ENCODE measurements at regions not wholly inside any gene's neighbourhood (a gene's known extent, or its start where the extent isn't known, plus 50 kb on each side); places are given as distances from the start of the nearest gene placed in this dataset.

GRCh38 chr18:11286431-11286830 lies 137.1 kb upstream of the PIEZO2 start:
- no peak overlapping the region for H3K4me3 ChIP-seq (ENCODE audit: low read depth, low read length)
- CTCF ChIA-PET, result interaction anchor here (1.2 kb wide), 1 partner anchor 266 kb away, joined by 3 read pairs; no protein-coding TSS in a partner anchor
- POLR2A ChIA-PET, result no interaction called here
- DNase-seq (ENCODE audit: low read depth, low spot score), result no peak
- TF ChIP-seq CTCF (IDR thresholded peaks at IDR 0.05; ENCODE audit: insufficient read depth, low read length, missing control alignments), result no peak

GRCh38 chr18:11284811-11285210 lies 135.4 kb upstream of the PIEZO2 start:
- ChIA-PET CTCF (interaction anchor here (1.2 kb wide), 1 partner anchor 26 kb away, joined by 4 read pairs; no protein-coding TSS in a partner anchor), POLR2A (no interaction called here)
- H3K4me3 ChIP-seq (ENCODE audit: low read depth, low read length), result no peak overlapping the region
- TF ChIP-seq CTCF (IDR thresholded peaks at IDR 0.05; ENCODE audit: insufficient read depth, low read length, missing control alignments), result no peak
- DNase-seq (ENCODE audit: low read depth, low spot score), result no peak

GRCh38 chr18:11284349-11284748 lies 135.0 kb upstream of the PIEZO2 start:
- no peak overlapping the region for H3K4me3 ChIP-seq (ENCODE audit: low read depth, low read length)
- no peak for TF ChIP-seq CTCF (IDR thresholded peaks at IDR 0.05; ENCODE audit: insufficient read depth, low read length, missing control alignments)
- ChIA-PET POLR2A (no interaction called here), CTCF (interaction anchor here (1.2 kb wide), 1 partner anchor 26 kb away, joined by 4 read pairs; no protein-coding TSS in a partner anchor)
- DNase-seq (ENCODE audit: low read depth, low spot score), result no peak

- no peak overlapping the region for H3K4me3 ChIP-seq (ENCODE audit: low read depth, low read length)
- TF ChIP-seq CTCF (IDR thresholded peaks at IDR 0.05; ENCODE audit: insufficient read depth, low read length, missing control alignments), result no peak
- ChIA-PET CTCF (interaction anchor here (1.2 kb wide), 2 partner anchors 27 to 235 kb away, joined by 3 to 4 read pairs; no protein-coding TSS in a partner anchor), POLR2A (no interaction called here)
- no peak for DNase-seq (ENCODE audit: low read depth, low spot score)
Observed at GRCh38 chr18:11283479-11284161, 134.3 kb upstream of the PIEZO2 start.

- POLR2A ChIA-PET, result no interaction called here
- CTCF ChIA-PET, result no interaction called here
- DNase-seq (ENCODE audit: low read depth, low spot score), result no peak
- no peak for TF ChIP-seq CTCF (IDR thresholded peaks at IDR 0.05; ENCODE audit: insufficient read depth, low read length, missing control alignments)
- H3K4me3 ChIP-seq (ENCODE audit: low read depth, low read length), result no peak overlapping the region
Observed at GRCh38 chr18:11279461-11279860, 130.1 kb upstream of the PIEZO2 start.

GRCh38 chr18:11276678-11277077 lies 127.3 kb upstream of the PIEZO2 start:
- no peak for TF ChIP-seq CTCF (IDR thresholded peaks at IDR 0.05; ENCODE audit: insufficient read depth, low read length, missing control alignments)
- CTCF ChIA-PET, result no interaction called here
- POLR2A ChIA-PET, result no interaction called here
- no peak overlapping the region for H3K4me3 ChIP-seq (ENCODE audit: low read depth, low read length)
- DNase-seq (ENCODE audit: low read depth, low spot score), result no peak
